ENCODE measurements at regions not wholly inside any gene's neighbourhood (a gene's known extent, or its start where the extent isn't known, plus 50 kb on each side); places are given as distances from the start of the nearest gene placed in this dataset.
"Not testable (repeated sequence)": the region's sequence is repeated elsewhere in the genome, so short reads cannot be mapped to it uniquely, and the experiment has no call there.

DNA sequence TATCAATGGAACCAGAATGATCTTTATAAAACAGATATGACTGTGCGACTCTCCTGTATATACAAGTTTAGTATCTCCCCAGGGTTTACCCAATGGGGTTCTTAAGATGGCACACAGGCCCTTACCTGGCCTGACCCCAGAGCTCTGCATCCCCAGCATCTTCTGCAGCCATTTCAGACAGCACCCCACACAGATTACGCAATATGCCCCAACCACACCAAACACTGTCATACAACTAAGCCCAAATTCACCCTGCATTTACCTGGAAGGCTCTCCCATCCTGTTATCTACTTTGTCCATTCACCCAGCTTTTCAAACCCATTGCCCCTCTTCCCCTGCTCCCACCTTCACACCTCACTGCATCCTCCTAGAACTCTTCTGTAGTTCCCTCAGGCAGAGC, 182.5 kb upstream of the API5 start:
- no peak overlapping the region for H3K4me3 Mint-ChIP-seq
- H3K9me3 Mint-ChIP-seq, result peaks cover 3% of the 10 kb centered on the region
- H3K4me1 Mint-ChIP-seq (ENCODE audit: low read depth in 2 of 2), result no peaks in the 10 kb centered on the region
- DNase-seq (ENCODE audit: low spot score), result no peak
- no peaks in the 10 kb centered on the region for H3K36me3 Mint-ChIP-seq
- no peak overlapping the region for H3K27ac Mint-ChIP-seq
- no peak for ATAC-seq
- H3K27me3 Mint-ChIP-seq, result no peaks in the 10 kb centered on the region

DNA sequence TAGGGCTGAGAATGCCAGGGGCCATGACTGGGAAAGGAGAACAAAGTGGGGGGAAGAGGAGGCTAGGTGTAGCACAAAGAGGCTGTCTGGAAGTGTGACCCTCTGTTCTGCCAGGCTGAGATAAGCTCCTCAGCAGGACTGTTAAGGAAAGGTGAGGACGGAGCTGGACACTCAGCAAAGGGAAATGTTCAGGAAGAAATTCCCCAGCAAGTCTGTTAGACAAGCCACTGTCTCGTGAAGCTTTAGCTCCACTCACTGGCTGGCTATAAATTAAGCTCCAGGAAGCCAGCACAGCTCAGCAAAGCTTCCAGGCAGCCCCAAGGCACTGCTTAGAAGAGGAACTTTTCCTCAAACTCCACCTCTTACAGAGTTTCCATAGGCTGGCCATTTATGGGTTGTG, 181.2 kb upstream of the API5 start:
- H3K36me3 Mint-ChIP-seq, result no peaks in the 10 kb centered on the region

DNA sequence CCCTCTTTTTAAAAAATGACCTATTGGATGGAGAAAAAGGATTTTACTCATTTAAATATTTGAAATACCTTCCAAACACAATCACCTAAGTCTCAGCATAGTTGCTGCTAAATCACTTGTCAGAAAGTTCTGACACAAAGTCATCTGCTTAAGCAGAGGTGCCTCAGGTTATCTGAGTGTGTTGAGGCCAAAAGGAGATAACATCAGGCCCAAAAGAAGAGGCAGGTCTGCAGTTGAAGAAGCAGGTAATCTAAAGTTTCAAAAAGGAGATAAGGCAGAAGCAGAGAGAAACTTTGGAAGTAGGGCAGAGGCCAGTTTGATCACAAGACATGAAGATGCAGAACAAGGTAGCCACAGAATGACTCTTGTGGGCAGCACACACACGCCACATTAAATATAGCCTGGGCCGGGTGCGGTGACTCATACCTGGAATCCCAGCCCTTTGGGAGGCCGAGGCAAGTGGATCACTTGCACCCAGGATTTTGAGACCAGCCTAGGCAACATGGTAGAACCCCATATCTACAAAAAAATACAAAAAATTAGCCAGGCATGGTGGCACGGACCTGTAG, 175.7 kb upstream of the API5 start:
- H3K36me3 Mint-ChIP-seq, result no peaks in the 10 kb centered on the region

More for the DNA sequence above, 181.2 kb upstream of the API5 start:
- Mint-ChIP-seq H3K27ac (no peak overlapping the region), H3K9me3 (peaks cover 3% of the 10 kb centered on the region), H3K27me3 (no peaks in the 10 kb centered on the region), H3K4me1 (ENCODE audit: low read depth in 2 of 2) (no peaks in the 10 kb centered on the region), H3K4me3 (no peak overlapping the region)
- no peak for ATAC-seq
- no peak for DNase-seq (ENCODE audit: low spot score)

DNA sequence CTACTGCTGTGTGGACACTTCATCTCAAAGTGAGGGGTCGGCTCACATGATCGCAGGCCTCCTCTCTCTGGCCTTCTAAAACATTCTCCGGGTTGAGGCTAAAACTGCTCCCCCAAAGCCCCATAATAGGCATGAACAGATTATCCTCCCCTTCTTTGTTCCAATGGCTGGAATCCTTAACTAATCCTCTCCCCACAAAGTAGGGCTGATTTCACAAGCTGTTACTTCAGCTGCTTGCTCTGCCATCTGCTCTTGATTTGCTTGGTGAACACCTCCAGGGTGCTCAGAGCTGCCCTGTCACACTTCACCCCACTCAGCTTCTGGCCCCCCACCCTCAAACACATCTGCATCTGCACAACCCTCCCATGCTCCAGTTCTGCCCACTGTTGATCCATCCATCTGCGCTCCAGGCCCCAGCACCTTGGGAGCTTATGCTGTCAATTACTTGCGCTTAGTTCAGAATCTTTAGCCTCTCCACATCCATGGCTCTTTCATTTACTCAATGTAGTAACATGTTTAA, 173.1 kb upstream of the API5 start:
- DNase-seq (ENCODE audit: low spot score) (no peak), ATAC-seq (no peak)
- no peak overlapping the region for H3K4me3 Mint-ChIP-seq
- no peaks in the 10 kb centered on the region for H3K27me3 Mint-ChIP-seq
- no peak overlapping the region for H3K27ac Mint-ChIP-seq
- no peaks in the 10 kb centered on the region for H3K36me3 Mint-ChIP-seq
- no peaks in the 10 kb centered on the region for H3K4me1 Mint-ChIP-seq (ENCODE audit: low read depth in 2 of 2)
- peaks cover 7% of the 10 kb centered on the region for H3K9me3 Mint-ChIP-seq

More for the DNA sequence above, 175.7 kb upstream of the API5 start:
- H3K9me3 Mint-ChIP-seq, result peaks cover 3% of the 10 kb centered on the region
- DNase-seq (ENCODE audit: low spot score) (no peak), ATAC-seq (no peak)
- H3K27ac Mint-ChIP-seq, result no peak overlapping the region
- no peak overlapping the region for H3K4me3 Mint-ChIP-seq
- H3K4me1 Mint-ChIP-seq (ENCODE audit: low read depth in 2 of 2), result no peaks in the 10 kb centered on the region
- H3K27me3 Mint-ChIP-seq, result no peaks in the 10 kb centered on the region

DNA sequence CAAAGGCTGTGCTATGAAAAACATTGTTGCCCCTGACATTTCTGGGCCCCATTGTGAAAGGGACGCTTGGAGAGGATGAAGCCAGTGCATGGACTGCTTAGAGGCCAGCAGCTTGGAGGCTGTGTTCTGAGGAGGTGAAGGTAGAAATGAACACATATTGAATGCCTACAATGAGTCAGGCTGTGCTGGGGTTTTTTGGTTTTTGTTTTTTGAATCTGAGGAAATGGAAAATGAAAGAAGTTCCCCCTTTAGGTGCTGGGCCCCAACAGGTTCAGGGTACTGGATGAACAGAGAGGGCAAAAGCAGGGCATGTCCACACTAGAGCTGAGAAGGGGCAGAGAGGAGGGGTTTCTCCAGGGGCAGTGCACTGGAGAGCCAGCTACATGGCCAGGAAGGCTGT, 166.1 kb upstream of the API5 start:
- Mint-ChIP-seq H3K4me3 (no peak overlapping the region), H3K9me3 (peaks cover 9% of the 10 kb centered on the region), H3K27ac (no peak overlapping the region), H3K27me3 (no peaks in the 10 kb centered on the region), H3K4me1 (ENCODE audit: low read depth in 2 of 2) (no peaks in the 10 kb centered on the region), H3K36me3 (no peaks in the 10 kb centered on the region)
- DNase-seq (ENCODE audit: low spot score) (no peak), ATAC-seq (no peak)

DNA sequence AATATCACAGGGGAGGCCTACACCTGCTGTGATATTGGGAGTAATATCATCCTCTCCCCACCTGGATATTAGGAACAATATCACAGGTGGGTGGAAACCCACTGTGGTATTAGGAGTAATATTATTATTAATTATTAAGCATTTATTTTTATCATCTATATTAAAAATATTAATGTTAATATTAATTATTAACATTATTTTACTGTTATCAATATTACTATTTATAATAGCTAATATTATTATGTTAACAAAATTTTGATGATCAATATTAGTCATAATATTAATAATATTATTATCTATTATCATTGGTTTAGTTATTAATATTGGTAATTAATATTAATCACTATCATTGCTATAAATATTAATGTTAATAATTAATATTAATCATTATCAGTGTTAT, 161.1 kb upstream of the API5 start:
- no peaks in the 10 kb centered on the region for H3K36me3 Mint-ChIP-seq
- H3K27ac Mint-ChIP-seq, result no peak overlapping the region
- H3K9me3 Mint-ChIP-seq, result no peaks in the 10 kb centered on the region
- DNase-seq (ENCODE audit: low spot score) (no peak), ATAC-seq (no peak)
- no peaks in the 10 kb centered on the region for H3K27me3 Mint-ChIP-seq
- no peaks in the 10 kb centered on the region for H3K4me1 Mint-ChIP-seq (ENCODE audit: low read depth in 2 of 2)
- H3K4me3 Mint-ChIP-seq, result no peak overlapping the region

DNA sequence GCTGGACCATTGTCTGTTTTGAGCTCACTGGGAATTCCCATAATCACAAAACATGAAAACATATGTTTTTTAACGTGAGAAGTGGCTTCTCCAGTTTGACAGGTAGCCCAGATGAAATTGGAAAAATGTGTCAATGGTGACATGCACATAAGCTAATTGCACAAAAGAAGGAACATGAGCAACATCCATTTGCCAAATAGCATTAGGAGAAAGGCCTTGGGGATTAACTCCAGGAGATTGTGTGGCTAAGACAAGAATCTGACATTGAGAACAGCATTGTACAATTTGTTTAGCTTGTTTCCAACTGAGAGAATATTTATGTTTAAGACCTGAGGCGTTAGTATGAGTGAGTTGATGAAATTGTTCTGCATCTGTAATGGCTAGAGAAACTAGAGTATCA, 147.0 kb upstream of the API5 start:
- no peak for ATAC-seq
- Mint-ChIP-seq H3K27ac (no peak overlapping the region), H3K4me3 (no peak overlapping the region), H3K27me3 (no peaks in the 10 kb centered on the region), H3K36me3 (peaks cover 7% of the 10 kb centered on the region), H3K4me1 (ENCODE audit: low read depth in 2 of 2) (no peaks in the 10 kb centered on the region), H3K9me3 (peaks cover 14% of the 10 kb centered on the region)
- DNase-seq (ENCODE audit: low spot score), result no peak

DNA sequence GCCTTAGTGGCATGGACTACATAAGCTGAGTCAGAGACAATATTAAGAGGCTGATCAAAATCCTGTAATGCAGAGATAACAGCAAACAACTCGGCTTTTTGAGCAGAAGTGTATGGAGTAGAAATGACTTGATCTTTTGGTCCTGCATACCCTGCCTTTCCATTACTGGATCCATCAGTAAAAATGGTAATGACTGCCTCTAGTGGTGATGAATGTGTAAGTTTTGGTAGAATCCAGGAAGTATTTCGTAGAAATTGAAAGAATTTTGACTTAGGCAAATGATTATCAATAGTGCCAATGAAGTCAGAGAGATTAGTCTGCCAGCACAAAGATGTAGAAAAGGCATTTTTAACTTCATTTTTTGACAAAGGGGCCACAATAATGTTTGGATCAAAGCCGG, 146.4 kb upstream of the API5 start:
- H3K4me3 Mint-ChIP-seq; H3K27ac Mint-ChIP-seq; H3K27me3 Mint-ChIP-seq; H3K4me1 Mint-ChIP-seq (ENCODE audit: low read depth in 2 of 2); H3K36me3 Mint-ChIP-seq; DNase-seq (ENCODE audit: low spot score); ATAC-seq: not testable (repeated sequence)
- peaks cover 14% of the 10 kb centered on the region for H3K9me3 Mint-ChIP-seq

DNA sequence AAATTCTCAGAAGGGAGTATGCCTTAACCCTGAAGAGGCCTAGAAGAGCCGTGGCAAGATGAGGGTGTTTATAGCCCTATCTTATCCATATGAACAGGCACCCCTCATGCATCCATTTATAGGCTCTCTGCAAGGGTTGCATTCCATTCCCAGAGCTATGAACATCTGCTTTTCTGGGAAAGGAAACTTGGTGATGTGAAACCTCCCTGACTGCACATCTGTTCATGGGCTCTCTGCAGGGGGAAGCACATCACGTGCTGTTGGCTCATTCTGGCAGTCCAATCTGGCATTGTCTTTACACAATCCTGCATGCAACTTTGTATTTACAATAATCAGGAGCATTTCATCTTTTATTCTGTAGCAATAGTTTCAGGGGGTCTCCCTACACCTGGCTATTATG, 143.6 kb upstream of the API5 start:
- ATAC-seq; DNase-seq (ENCODE audit: low spot score); H3K4me1 Mint-ChIP-seq (ENCODE audit: low read depth in 2 of 2); H3K36me3 Mint-ChIP-seq; H3K27me3 Mint-ChIP-seq; H3K4me3 Mint-ChIP-seq; H3K27ac Mint-ChIP-seq: not testable (repeated sequence)
- peaks cover 14% of the 10 kb centered on the region for H3K9me3 Mint-ChIP-seq

DNA sequence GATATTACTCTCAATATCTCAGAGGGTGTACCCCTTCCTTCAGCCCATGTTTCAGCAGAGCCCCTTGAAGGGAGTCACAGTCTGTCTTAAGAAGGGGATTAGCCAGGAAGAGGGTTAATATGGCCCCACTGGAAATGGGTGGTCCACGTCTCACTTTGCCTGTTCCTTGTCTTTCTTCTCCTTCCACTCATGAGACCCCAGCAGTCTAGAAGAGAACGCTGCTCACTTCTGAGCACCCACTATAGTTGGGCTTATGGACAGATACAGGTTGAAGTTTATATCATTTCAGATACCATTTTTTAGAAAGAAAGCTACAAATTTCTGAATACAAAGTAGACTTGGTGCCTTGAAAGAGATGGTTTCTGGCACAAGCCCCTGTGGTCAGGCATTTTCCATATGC, 139.3 kb upstream of the API5 start:
- Mint-ChIP-seq H3K4me1 (ENCODE audit: low read depth in 2 of 2) (no peaks in the 10 kb centered on the region), H3K27ac (no peak overlapping the region), H3K27me3 (no peaks in the 10 kb centered on the region), H3K36me3 (no peaks in the 10 kb centered on the region), H3K4me3 (no peak overlapping the region), H3K9me3 (peaks cover 5% of the 10 kb centered on the region)
- no peak for DNase-seq (ENCODE audit: low spot score)
- ATAC-seq, result no peak

DNA sequence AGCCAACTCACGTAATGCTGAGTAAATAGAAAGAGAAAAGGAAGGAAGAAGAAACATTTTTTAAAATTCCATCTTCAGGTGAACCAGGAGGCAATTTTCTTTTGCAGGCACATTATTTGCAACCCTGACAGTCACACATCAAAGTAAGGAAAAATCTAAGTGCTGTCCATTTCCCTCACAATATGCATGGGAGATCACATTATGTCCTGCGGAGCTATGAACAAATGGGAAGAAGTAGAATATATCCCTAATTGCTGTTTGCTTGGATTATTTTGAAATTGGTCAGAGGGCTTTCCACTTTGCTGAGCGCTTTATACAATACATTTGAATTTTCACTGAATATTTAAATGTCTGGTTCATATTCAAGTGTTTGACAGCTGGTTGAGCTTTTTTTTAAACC, 133.8 kb upstream of the API5 start:
- Mint-ChIP-seq H3K27ac (no peak overlapping the region), H3K27me3 (no peaks in the 10 kb centered on the region), H3K36me3 (no peaks in the 10 kb centered on the region), H3K4me1 (ENCODE audit: low read depth in 2 of 2) (no peaks in the 10 kb centered on the region), H3K9me3 (peaks cover 9% of the 10 kb centered on the region), H3K4me3 (no peak overlapping the region)
- ATAC-seq (no peak), DNase-seq (ENCODE audit: low spot score) (no peak)

DNA sequence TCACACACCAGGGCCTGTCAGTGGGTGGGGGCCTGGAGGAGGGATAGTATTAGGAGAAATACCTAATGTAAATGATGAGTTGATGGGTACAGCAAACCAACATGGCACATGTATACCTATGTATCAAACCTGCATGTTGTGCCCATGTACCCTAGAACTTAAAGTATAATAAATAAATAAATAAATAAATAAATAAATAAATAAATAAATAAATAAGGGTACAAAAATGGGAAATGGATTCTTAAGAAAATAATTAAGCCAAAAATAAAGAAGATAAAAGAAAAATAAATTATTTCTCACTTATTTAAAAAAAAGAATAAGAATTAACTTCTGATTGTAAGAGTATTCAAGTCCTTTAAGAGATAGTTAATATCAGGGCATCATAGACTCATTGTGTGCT, 117.3 kb upstream of the API5 start:
- not testable (repeated sequence) for DNase-seq (ENCODE audit: low spot score); H3K36me3 Mint-ChIP-seq
- H3K9me3 Mint-ChIP-seq, result peaks cover 12% of the 10 kb centered on the region

DNA sequence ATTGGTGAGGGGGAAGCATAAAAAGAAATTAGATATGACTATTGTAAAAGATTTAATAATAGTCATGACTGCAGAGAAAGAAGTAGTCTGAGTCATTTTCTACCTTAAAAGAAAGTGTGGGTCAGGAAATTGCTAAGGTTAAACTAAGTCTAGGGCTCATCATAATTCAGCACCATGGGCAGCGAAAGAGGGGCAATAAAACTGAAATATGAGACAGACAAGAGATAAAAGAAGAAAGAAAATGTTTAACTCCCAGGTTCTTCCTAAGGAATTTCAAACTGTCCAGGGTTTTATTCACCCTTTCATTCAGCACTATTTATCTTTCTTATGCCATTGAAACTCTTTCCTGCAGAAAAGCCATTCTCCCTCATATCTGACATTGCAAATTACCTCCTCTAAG, 114.4 kb upstream of the API5 start:
- DNase-seq (ENCODE audit: low spot score) (no peak), ATAC-seq (no peak)
- Mint-ChIP-seq H3K4me3 (no peak overlapping the region), H3K27me3 (no peaks in the 10 kb centered on the region), H3K9me3 (peaks cover 11% of the 10 kb centered on the region), H3K4me1 (ENCODE audit: low read depth in 2 of 2) (no peaks in the 10 kb centered on the region), H3K36me3 (no peaks in the 10 kb centered on the region), H3K27ac (no peak overlapping the region)

More for the DNA sequence above, 117.3 kb upstream of the API5 start:
- not testable (repeated sequence) for H3K4me1 Mint-ChIP-seq (ENCODE audit: low read depth in 2 of 2); H3K27ac Mint-ChIP-seq; ATAC-seq; H3K27me3 Mint-ChIP-seq; H3K4me3 Mint-ChIP-seq

DNA sequence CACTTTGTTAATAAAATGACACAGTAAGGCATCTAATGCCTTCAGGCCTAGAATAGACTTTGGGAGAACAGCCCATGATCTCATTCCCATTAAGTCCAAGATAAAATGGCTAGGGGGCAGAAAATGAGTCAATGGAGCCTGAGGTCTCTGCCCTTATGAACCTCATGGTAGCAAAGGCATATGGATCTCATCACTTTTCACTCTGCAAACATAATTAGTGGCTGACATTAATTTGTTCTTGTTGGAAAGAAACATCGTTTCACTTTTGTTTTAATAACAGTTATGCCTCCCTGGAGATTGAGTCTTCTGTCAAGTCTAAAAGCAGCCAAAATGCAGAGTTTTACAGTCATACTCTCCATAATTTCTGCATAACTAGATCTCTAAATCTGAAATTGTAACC, 111.8 kb upstream of the API5 start:
- ATAC-seq (no peak), DNase-seq (ENCODE audit: low spot score) (no peak)
- Mint-ChIP-seq H3K36me3 (no peaks in the 10 kb centered on the region), H3K27ac (no peak overlapping the region), H3K27me3 (no peaks in the 10 kb centered on the region), H3K9me3 (peaks cover 12% of the 10 kb centered on the region), H3K4me3 (no peak overlapping the region), H3K4me1 (ENCODE audit: low read depth in 2 of 2) (no peaks in the 10 kb centered on the region)

DNA sequence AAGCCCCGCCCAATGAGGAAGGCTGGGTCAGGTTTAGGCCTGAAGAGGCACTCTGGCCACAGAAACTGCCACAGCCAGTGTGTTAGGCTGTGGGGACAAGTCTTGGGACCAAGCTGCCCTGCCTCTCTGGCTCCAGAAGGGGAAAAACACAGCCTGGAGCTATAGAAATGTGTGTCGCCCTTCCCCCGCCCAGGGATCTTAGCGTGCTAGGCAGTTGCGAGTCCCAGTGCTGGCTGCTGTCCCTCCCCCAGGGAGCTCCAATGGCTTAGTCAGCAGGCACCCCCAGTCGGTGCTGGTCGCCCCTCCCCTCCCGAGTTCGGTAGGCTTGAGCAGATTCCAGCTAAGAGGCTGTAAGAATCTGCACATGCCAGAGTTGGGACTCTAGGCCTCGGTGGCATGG, 99.5 kb upstream of the API5 start:
- Mint-ChIP-seq H3K36me3 (peaks cover 5% of the 10 kb centered on the region), H3K27me3 (no peaks in the 10 kb centered on the region), H3K9me3 (peaks cover 24% of the 10 kb centered on the region), H3K4me1 (ENCODE audit: low read depth in 2 of 2) (no peaks in the 10 kb centered on the region), H3K27ac (no peak overlapping the region), H3K4me3 (no peak overlapping the region)
- DNase-seq (ENCODE audit: low spot score) (no peak), ATAC-seq (no peak)

Measured in natural killer cell treated with Interleukin-12 subunit alpha and Interleukin-12 subunit beta and Interleukin-15 and Interleukin-18, amount 100 ng/mL, for 72 hours (primary cell).